A673 (cell line): ENCODE measurements at regions not wholly inside any gene's neighbourhood (a gene's known extent, or its start where the extent isn't known, plus 50 kb on each side); places are given as distances from the start of the nearest gene placed in this dataset.
"Not testable (repeated sequence)": the region's sequence is repeated elsewhere in the genome, so short reads cannot be mapped to it uniquely, and the experiment has no call there.

Source experiments
- BruUV-seq: library from RNA; stranded (reverse); fragments of 400-500 nt; replicated peaks from 2 replicates; lab custom pipeline; 2021; lab: Mats Ljungman, UMichigan
- CTCF ChIA-PET: fragments of 300-600 bp; sonication (Branson Sonifier 250); formaldehyde crosslinking; loops from one replicate; lab custom pipeline; 2022; ENCODE audit warnings: antibody characterized with exemption; lab: Charles Lee
- POLR2A ChIA-PET: fragments of 300-600 bp; sonication (Branson Sonifier 250); formaldehyde crosslinking; loops from one replicate; lab custom pipeline; 2022; ENCODE audit warnings: antibody characterized with exemption; ENCODE audit not compliant: low non-redundant PET; lab: Charles Lee
- DNase-seq: peaks from one replicate; pipeline ENCODE4 v3.0.0-alpha.2; 2015; ENCODE audit warnings: low spot score
- H3K27ac ChIP-seq: fragments of 200-600 bp; sonication (generic); 2 replicates; pipeline ENCODE4 v1.5.1; 2016; ENCODE audit warnings: mixed run types, low read depth, mild to moderate bottlenecking, mixed read lengths, antibody characterized with exemption, low read length; ENCODE audit not compliant: poor library complexity, severe bottlenecking
- H3K27me3 ChIP-seq: fragments of 200-600 bp; sonication (generic); replicated peaks from 2 replicates; pipeline ENCODE4 v1.6.1; 2017; ENCODE audit warnings: mixed run types, low read depth, mild to moderate bottlenecking, mixed read lengths, antibody characterized with exemption, low read length; ENCODE audit not compliant: insufficient read depth, poor library complexity
- H3K36me3 ChIP-seq: fragments of 200-600 bp; sonication (generic); 2 replicates; pipeline ENCODE4 v1.6.1; 2016; ENCODE audit warnings: mixed run types, mild to moderate bottlenecking, mixed read lengths, antibody characterized with exemption, low read length; ENCODE audit not compliant: insufficient read depth, poor library complexity, severe bottlenecking
- H3K4me1 ChIP-seq: fragments of 200-600 bp; sonication (generic); 2 replicates; pipeline ENCODE4 v1.6.1; 2017; ENCODE audit warnings: mixed run types, mild to moderate bottlenecking, mixed read lengths, antibody characterized with exemption, low read length; ENCODE audit not compliant: insufficient read depth, poor library complexity, severe bottlenecking
- H3K4me3 ChIP-seq: fragments of 200-600 bp; sonication (generic); 2 replicates; pipeline ENCODE4 v1.5.1; 2016; ENCODE audit warnings: low read depth, mixed run types, mild to moderate bottlenecking, mixed read lengths, low read length; ENCODE audit not compliant: poor library complexity, severe bottlenecking
- H3K9me3 ChIP-seq: fragments of 200-600 bp; sonication (generic); 2 replicates; pipeline ENCODE4 v1.6.1; 2016; ENCODE audit warnings: mixed run types, low read depth, mild to moderate bottlenecking, mixed read lengths, antibody characterized with exemption, low read length; ENCODE audit not compliant: poor library complexity, severe bottlenecking
- CTCF ChIP-seq: fragments of 300-800, 200-600 bp; sonication (generic); conservative IDR thresholded peaks from 2 replicates; pipeline ENCODE4 v1.5.1; 2017; ENCODE audit warnings: low read depth, mild to moderate bottlenecking, antibody characterized with exemption, low read length, moderate library complexity, mixed read lengths
- EZH2 ChIP-seq: fragments of 200-600 bp; sonication (generic); IDR thresholded peaks from 2 replicates; pipeline ENCODE4 v1.6.1; 2017; ENCODE audit warnings: borderline replicate concordance, low read depth, mild to moderate bottlenecking, mixed read lengths, antibody characterized with exemption, low read length; ENCODE audit not compliant: poor library complexity, severe bottlenecking
- intact Hi-C: fragments of 100-400 bp; cut with micrococcal nuclease; formaldehyde crosslinking; loops from one replicate; pipeline ENCODE4 v1.10.0; 2022; ENCODE audit not compliant: unreplicated experiment

- H3K4me3 ChIP-seq, result no peak overlapping the region
- H3K27ac ChIP-seq, result no peak overlapping the region
- DNase-seq, result no peak
- CTCF ChIA-PET, result no interaction called here
- H3K9me3 ChIP-seq, result no peaks in the 10 kb centered on the region
- BruUV-seq, result no TSS peak
- TF ChIP-seq EZH2 (no peak), CTCF (no peak)
- intact Hi-C loops, result no loop called here
- no peaks in the 10 kb centered on the region for H3K36me3 ChIP-seq
- H3K4me1 ChIP-seq, result no peaks in the 10 kb centered on the region
- POLR2A ChIA-PET, result interaction anchor here (0.6 kb wide), 1 partner anchor 1939 kb away, joined by 6 read pairs; no protein-coding TSS in a partner anchor
- no peaks in the 10 kb centered on the region for H3K27me3 ChIP-seq
Measured at GRCh38 chr2:94602466-94602865, 268.8 kb upstream of the TEKT4 start.

- no peaks in the 10 kb centered on the region for H3K27me3 ChIP-seq
- intact Hi-C loops, result no loop called here
- no peaks in the 10 kb centered on the region for H3K36me3 ChIP-seq
- no peak for DNase-seq
- no TSS peak for BruUV-seq
- ChIA-PET CTCF (no interaction called here), POLR2A (no interaction called here)
- no peak overlapping the region for H3K27ac ChIP-seq
- TF ChIP-seq EZH2 (no peak), CTCF (no peak)
- H3K4me3 ChIP-seq, result no peak overlapping the region
- no peaks in the 10 kb centered on the region for H3K4me1 ChIP-seq
- H3K9me3 ChIP-seq, result no peaks in the 10 kb centered on the region
Measured at GRCh38 chr2:94622113-94622618, 249.1 kb upstream of the TEKT4 start.

- BruUV-seq, H3K4me1 ChIP-seq, H3K4me3 ChIP-seq, H3K36me3 ChIP-seq, intact Hi-C loops, POLR2A ChIA-PET, H3K9me3 ChIP-seq, H3K27me3 ChIP-seq, CTCF ChIA-PET, H3K27ac ChIP-seq: not testable (repeated sequence)
- DNase-seq, result peak; percentile 5
Measured at GRCh38 chr2:94628953-94629352, 242.3 kb upstream of the TEKT4 start.

- POLR2A ChIA-PET, H3K4me3 ChIP-seq, H3K36me3 ChIP-seq, DNase-seq, intact Hi-C loops, H3K27ac ChIP-seq, H3K4me1 ChIP-seq, H3K27me3 ChIP-seq, BruUV-seq, CTCF ChIA-PET, H3K9me3 ChIP-seq: not testable (repeated sequence)
Measured at GRCh38 chr2:94641397-94641796, 229.8 kb upstream of the TEKT4 start.

- H3K4me3 ChIP-seq, CTCF ChIA-PET, H3K36me3 ChIP-seq, H3K27me3 ChIP-seq, intact Hi-C loops, DNase-seq, H3K4me1 ChIP-seq, POLR2A ChIA-PET, BruUV-seq, H3K9me3 ChIP-seq, H3K27ac ChIP-seq: not testable (repeated sequence)
Measured at GRCh38 chr2:94652131-94652530, 219.1 kb upstream of the TEKT4 start.

GRCh38 chr2:94669858-94670257 is 201.4 kb upstream of the TEKT4 start:
- H3K27ac ChIP-seq, CTCF ChIA-PET, H3K27me3 ChIP-seq, H3K9me3 ChIP-seq, H3K36me3 ChIP-seq, BruUV-seq, H3K4me3 ChIP-seq, DNase-seq, H3K4me1 ChIP-seq, intact Hi-C loops, POLR2A ChIA-PET: not testable (repeated sequence)
